ENCODE measurements at regions not wholly inside any gene's neighbourhood (a gene's known extent, or its start where the extent isn't known, plus 50 kb on each side); places are given as distances from the start of the nearest gene placed in this dataset.

- no peak for DNase-seq (ENCODE audit: low read depth in 2 of 3, low spot score in 1 of 3)
These were observed 50.2 kb upstream of the SLC7A11 start for GRCh38 chr4:138292321-138292720.

All from stimulated activated CD4-positive, alpha-beta T cell treated with anti-CD3 and anti-CD28 coated beads, Interleukin-12 subunit alpha, Interleukin-12 subunit beta, amount 100 ng/mL, for 48 hours (primary cell).